ENCODE measurements at regions not wholly inside any gene's neighbourhood (a gene's known extent, or its start where the extent isn't known, plus 50 kb on each side); places are given as distances from the start of the nearest gene placed in this dataset.

DNA sequence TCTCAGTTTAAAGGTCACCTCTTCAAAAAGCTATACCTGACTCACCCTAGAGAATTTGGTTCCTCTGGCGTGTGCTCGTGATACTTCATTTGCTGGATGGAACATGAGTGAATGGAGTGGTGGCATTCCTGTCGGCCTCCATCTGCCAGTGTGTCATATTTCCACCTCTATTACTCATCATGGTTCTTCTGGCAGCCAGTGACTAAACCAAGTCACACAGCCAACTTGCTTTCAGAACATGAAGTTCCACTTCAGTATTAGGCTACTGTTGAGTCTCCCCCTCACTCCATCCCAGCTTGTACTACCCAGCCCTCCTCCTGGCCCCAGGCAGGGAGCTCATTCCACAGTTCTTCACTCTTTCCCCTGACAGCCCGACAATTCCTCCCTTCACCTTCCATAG lies 169.8 kb downstream of the MREG start (continued):
- TF ChIP-seq, protein P1, sequence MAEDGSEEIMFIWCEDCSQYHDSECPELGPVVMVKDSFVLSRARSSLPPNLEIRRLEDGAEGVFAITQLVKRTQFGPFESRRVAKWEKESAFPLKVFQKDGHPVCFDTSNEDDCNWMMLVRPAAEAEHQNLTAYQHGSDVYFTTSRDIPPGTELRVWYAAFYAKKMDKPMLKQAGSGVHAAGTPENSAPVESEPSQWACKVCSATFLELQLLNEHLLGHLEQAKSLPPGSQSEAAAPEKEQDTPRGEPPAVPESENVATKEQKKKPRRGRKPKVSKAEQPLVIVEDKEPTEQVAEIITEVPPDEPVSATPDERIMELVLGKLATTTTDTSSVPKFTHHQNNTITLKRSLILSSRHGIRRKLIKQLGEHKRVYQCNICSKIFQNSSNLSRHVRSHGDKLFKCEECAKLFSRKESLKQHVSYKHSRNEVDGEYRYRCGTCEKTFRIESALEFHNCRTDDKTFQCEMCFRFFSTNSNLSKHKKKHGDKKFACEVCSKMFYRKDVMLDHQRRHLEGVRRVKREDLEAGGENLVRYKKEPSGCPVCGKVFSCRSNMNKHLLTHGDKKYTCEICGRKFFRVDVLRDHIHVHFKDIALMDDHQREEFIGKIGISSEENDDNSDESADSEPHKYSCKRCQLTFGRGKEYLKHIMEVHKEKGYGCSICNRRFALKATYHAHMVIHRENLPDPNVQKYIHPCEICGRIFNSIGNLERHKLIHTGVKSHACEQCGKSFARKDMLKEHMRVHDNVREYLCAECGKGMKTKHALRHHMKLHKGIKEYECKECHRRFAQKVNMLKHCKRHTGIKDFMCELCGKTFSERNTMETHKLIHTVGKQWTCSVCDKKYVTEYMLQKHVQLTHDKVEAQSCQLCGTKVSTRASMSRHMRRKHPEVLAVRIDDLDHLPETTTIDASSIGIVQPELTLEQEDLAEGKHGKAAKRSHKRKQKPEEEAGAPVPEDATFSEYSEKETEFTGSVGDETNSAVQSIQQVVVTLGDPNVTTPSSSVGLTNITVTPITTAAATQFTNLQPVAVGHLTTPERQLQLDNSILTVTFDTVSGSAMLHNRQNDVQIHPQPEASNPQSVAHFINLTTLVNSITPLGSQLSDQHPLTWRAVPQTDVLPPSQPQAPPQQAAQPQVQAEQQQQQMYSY (CRISPR knock-in tag; IDR thresholded peaks at IDR 0.05) = no peak
- no peak for TF ChIP-seq RELA (CRISPR knock-in tag; IDR thresholded peaks at IDR 0.05; ENCODE audit: borderline replicate concordance)
- no peak for TF ChIP-seq JUN (CRISPR knock-in tag; IDR thresholded peaks at IDR 0.05)
- no peak for TF ChIP-seq TEAD1 (CRISPR knock-in tag; IDR thresholded peaks at IDR 0.05)
- no peak for TF ChIP-seq ESRRA (CRISPR knock-in tag; IDR thresholded peaks at IDR 0.05; ENCODE audit: borderline replicate concordance)
- no peak for TF ChIP-seq RORB (CRISPR knock-in tag; IDR thresholded peaks at IDR 0.05)
- TF ChIP-seq OVOL2 (CRISPR knock-in tag; IDR thresholded peaks at IDR 0.05; ENCODE audit: borderline replicate concordance) = no peak

DNA sequence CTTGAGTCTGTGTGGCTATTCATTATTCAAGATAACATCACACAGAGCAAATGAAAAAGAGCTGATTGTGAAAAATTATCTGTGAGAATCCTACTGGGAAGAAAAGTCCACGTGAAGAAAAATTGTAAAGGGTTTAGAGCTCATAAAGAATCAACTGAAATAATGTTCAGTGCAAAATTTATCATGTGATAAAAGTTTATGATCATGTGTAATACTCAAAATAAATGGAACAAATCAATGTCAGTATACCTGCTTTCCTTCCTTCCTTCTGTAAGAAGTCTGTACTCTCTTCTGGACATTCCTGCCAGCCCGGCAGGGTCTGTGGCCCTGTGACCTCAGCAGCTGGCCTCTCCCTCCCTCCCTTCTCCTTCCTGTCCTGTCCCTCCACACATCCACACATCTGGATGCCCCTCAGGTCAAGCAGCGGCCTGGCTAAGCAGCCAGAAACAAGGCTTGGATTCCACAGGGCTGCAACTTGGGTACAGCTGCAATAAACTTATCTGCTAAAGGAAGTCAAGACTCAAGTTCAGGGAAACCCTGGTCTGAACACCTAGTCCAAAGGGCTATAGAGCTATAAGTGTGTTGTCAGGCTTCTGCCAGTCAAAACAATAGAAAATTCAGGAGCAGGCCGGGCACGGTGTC lies 172.1 kb downstream of the MREG start:
- ATAC-seq (no peak), DNase-seq (ENCODE audit: low spot score) (no peak)
- no peaks in the 10 kb centered on the region for H3K36me3 Mint-ChIP-seq
- H3K4me1 Mint-ChIP-seq = peaks cover 6% of the 10 kb centered on the region
- no peak overlapping the region for H3K27ac Mint-ChIP-seq
- TF ChIP-seq, protein P2, sequence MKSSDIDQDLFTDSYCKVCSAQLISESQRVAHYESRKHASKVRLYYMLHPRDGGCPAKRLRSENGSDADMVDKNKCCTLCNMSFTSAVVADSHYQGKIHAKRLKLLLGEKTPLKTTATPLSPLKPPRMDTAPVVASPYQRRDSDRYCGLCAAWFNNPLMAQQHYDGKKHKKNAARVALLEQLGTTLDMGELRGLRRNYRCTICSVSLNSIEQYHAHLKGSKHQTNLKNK (CRISPR knock-in tag; IDR thresholded peaks at IDR 0.05) = no peak
- TF ChIP-seq GRHL2 (CRISPR knock-in tag; IDR thresholded peaks at IDR 0.05; ENCODE audit: insufficient replicate concordance, severe bottlenecking) = no peak
- no peak for TF ChIP-seq HMGA2 (CRISPR knock-in tag; IDR thresholded peaks at IDR 0.05)
- TF ChIP-seq, protein P1 (CRISPR knock-in tag; IDR thresholded peaks at IDR 0.05) = no peak
- TF ChIP-seq, protein P3, sequence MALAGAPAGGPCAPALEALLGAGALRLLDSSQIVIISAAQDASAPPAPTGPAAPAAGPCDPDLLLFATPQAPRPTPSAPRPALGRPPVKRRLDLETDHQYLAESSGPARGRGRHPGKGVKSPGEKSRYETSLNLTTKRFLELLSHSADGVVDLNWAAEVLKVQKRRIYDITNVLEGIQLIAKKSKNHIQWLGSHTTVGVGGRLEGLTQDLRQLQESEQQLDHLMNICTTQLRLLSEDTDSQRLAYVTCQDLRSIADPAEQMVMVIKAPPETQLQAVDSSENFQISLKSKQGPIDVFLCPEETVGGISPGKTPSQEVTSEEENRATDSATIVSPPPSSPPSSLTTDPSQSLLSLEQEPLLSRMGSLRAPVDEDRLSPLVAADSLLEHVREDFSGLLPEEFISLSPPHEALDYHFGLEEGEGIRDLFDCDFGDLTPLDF (CRISPR knock-in tag; IDR thresholded peaks at IDR 0.05) = no peak
- no peak for TF ChIP-seq ATF1 (CRISPR knock-in tag; IDR thresholded peaks at IDR 0.05)
- TF ChIP-seq, protein P4, sequence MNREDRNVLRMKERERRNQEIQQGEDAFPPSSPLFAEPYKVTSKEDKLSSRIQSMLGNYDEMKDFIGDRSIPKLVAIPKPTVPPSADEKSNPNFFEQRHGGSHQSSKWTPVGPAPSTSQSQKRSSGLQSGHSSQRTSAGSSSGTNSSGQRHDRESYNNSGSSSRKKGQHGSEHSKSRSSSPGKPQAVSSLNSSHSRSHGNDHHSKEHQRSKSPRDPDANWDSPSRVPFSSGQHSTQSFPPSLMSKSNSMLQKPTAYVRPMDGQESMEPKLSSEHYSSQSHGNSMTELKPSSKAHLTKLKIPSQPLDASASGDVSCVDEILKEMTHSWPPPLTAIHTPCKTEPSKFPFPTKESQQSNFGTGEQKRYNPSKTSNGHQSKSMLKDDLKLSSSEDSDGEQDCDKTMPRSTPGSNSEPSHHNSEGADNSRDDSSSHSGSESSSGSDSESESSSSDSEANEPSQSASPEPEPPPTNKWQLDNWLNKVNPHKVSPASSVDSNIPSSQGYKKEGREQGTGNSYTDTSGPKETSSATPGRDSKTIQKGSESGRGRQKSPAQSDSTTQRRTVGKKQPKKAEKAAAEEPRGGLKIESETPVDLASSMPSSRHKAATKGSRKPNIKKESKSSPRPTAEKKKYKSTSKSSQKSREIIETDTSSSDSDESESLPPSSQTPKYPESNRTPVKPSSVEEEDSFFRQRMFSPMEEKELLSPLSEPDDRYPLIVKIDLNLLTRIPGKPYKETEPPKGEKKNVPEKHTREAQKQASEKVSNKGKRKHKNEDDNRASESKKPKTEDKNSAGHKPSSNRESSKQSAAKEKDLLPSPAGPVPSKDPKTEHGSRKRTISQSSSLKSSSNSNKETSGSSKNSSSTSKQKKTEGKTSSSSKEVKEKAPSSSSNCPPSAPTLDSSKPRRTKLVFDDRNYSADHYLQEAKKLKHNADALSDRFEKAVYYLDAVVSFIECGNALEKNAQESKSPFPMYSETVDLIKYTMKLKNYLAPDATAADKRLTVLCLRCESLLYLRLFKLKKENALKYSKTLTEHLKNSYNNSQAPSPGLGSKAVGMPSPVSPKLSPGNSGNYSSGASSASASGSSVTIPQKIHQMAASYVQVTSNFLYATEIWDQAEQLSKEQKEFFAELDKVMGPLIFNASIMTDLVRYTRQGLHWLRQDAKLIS (CRISPR knock-in tag; IDR thresholded peaks at IDR 0.05; ENCODE audit: borderline replicate concordance) = no peak
- TF ChIP-seq MXD4 (CRISPR knock-in tag; IDR thresholded peaks at IDR 0.05; ENCODE audit: borderline replicate concordance) = no peak
- TF ChIP-seq, protein P5, sequence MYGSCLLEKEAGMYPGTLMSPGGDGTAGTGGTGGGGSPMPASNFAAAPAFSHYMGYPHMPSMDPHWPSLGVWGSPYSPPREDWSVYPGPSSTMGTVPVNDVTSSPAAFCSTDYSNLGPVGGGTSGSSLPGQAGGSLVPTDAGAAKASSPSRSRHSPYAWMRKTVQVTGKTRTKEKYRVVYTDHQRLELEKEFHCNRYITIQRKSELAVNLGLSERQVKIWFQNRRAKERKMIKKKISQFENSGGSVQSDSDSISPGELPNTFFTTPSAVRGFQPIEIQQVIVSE (CRISPR knock-in tag; IDR thresholded peaks at IDR 0.05; ENCODE audit: borderline replicate concordance) = no peak
- no peak for TF ChIP-seq NR1H2 (CRISPR knock-in tag; IDR thresholded peaks at IDR 0.05)
- TF ChIP-seq ELF4 (CRISPR knock-in tag; IDR thresholded peaks at IDR 0.05; ENCODE audit: low read depth) = no peak
- TF ChIP-seq EMX1 (CRISPR knock-in tag; IDR thresholded peaks at IDR 0.05) = no peak
- no peaks in the 10 kb centered on the region for H3K9me3 Mint-ChIP-seq
- no peaks in the 10 kb centered on the region for H3K27me3 Mint-ChIP-seq (ENCODE audit: low read depth)
- POLR2A ChIA-PET = no interaction called here
- no peak overlapping the region for H3K4me3 Mint-ChIP-seq
- CTCF ChIA-PET = interaction anchor here (0.7 to 3.9 kb wide), 3 partner anchors 11 to 247 kb away, joined by 5 to 53 read pairs (median 6); no protein-coding TSS in a partner anchor
